ENCODE measurements at regions not wholly inside any gene's neighbourhood (a gene's known extent, or its start where the extent isn't known, plus 50 kb on each side); places are given as distances from the start of the nearest gene placed in this dataset.

- TF ChIP-seq CTCF (IDR thresholded peaks at IDR 0.05; ENCODE audit: low read depth, low read length, missing input control) (no peak), SP1 (IDR thresholded peaks at IDR 0.05) (no peak), TAF1 (conservative IDR thresholded peaks at IDR 0.05) (no peak), ATF3 (IDR thresholded peaks at IDR 0.05) (no peak), MAX (IDR thresholded peaks at IDR 0.05) (no peak), RXRA (IDR thresholded peaks at IDR 0.05) (no peak), RAD21 (IDR thresholded peaks at IDR 0.05) (no peak), REST (IDR thresholded peaks at IDR 0.05) (no peak), JUND (IDR thresholded peaks at IDR 0.05) (no peak), GABPA (IDR thresholded peaks at IDR 0.05 in 1 of 2, conservative IDR thresholded peaks at IDR 0.05 in 1 of 2) (no peak), EGR1 (IDR thresholded peaks at IDR 0.05; ENCODE audit: low read depth in 2 of 2) (no peak), HNF4A (conservative IDR thresholded peaks at IDR 0.05) (no peak), YY1 (IDR thresholded peaks at IDR 0.05) (no peak), ZBTB33 (IDR thresholded peaks at IDR 0.05) (no peak)
Observed at GRCh38 chr3:106421426-106421825, 552.6 kb upstream of the CBLB start.

Measured in liver (tissue), 3 donors.